ENCODE measurements at regions not wholly inside any gene's neighbourhood (a gene's known extent, or its start where the extent isn't known, plus 50 kb on each side); places are given as distances from the start of the nearest gene placed in this dataset.

- intact Hi-C loops (cut with micrococcal nuclease; ENCODE audit: unreplicated experiment) = no loop called here
- no peak overlapping the region for H3K4me3 Mint-ChIP-seq (ENCODE audit: low read depth, unreplicated experiment)
- no TSS peak for BruUV-seq (replicated peaks)
- H3K9me3 Mint-ChIP-seq (ENCODE audit: low read depth, unreplicated experiment) = no peaks in the 10 kb centered on the region
- no peaks in the 10 kb centered on the region for H3K27me3 Mint-ChIP-seq (ENCODE audit: unreplicated experiment)
- H3K4me1 Mint-ChIP-seq (ENCODE audit: low read depth, unreplicated experiment) = no peaks in the 10 kb centered on the region
- CTCF ChIA-PET = interaction anchor here (0.6 kb wide), 1 partner anchor 968 kb away, joined by 4 read pairs; no protein-coding TSS in a partner anchor
- TF ChIP-seq CTCF (IDR thresholded peaks at IDR 0.05; ENCODE audit: unreplicated experiment) = no peak
- H3K36me3 Mint-ChIP-seq (ENCODE audit: insufficient read depth, unreplicated experiment) = no peaks in the 10 kb centered on the region
- H3K27ac Mint-ChIP-seq (ENCODE audit: unreplicated experiment) = no peak overlapping the region
- no peak for DNase-seq
These were observed 443.4 kb upstream of the CDIN1 start for GRCh38 chr15:36136049-36136448.

GRCh38 chr15:36152936-36153335 lies 426.5 kb upstream of the CDIN1 start:
- no peak overlapping the region for H3K4me3 Mint-ChIP-seq (ENCODE audit: low read depth, unreplicated experiment)

GRCh38 chr15:36156879-36157427 lies 422.5 kb upstream of the CDIN1 start:
- no peak overlapping the region for H3K4me3 Mint-ChIP-seq (ENCODE audit: low read depth, unreplicated experiment)
- H3K4me1 Mint-ChIP-seq (ENCODE audit: low read depth, unreplicated experiment) = no peaks in the 10 kb centered on the region
- H3K9me3 Mint-ChIP-seq (ENCODE audit: low read depth, unreplicated experiment) = no peaks in the 10 kb centered on the region
- no peak for DNase-seq
- intact Hi-C loops (cut with micrococcal nuclease; ENCODE audit: unreplicated experiment) = no loop called here
- H3K27ac Mint-ChIP-seq (ENCODE audit: unreplicated experiment) = no peak overlapping the region
- CTCF ChIA-PET = no interaction called here
- BruUV-seq (replicated peaks) = no TSS peak
- TF ChIP-seq CTCF (IDR thresholded peaks at IDR 0.05; ENCODE audit: unreplicated experiment) = no peak
- H3K36me3 Mint-ChIP-seq (ENCODE audit: insufficient read depth, unreplicated experiment) = no peaks in the 10 kb centered on the region
- H3K27me3 Mint-ChIP-seq (ENCODE audit: unreplicated experiment) = no peaks in the 10 kb centered on the region

More at GRCh38 chr15:36152936-36153335, 426.5 kb upstream of the CDIN1 start:
- BruUV-seq (replicated peaks) = no TSS peak
- no peaks in the 10 kb centered on the region for H3K9me3 Mint-ChIP-seq (ENCODE audit: low read depth, unreplicated experiment)
- no peak for TF ChIP-seq CTCF (IDR thresholded peaks at IDR 0.05; ENCODE audit: unreplicated experiment)
- DNase-seq = no peak
- no peaks in the 10 kb centered on the region for H3K4me1 Mint-ChIP-seq (ENCODE audit: low read depth, unreplicated experiment)
- no peaks in the 10 kb centered on the region for H3K36me3 Mint-ChIP-seq (ENCODE audit: insufficient read depth, unreplicated experiment)
- CTCF ChIA-PET = no interaction called here
- intact Hi-C loops (cut with micrococcal nuclease; ENCODE audit: unreplicated experiment) = no loop called here
- no peak overlapping the region for H3K27ac Mint-ChIP-seq (ENCODE audit: unreplicated experiment)
- no peaks in the 10 kb centered on the region for H3K27me3 Mint-ChIP-seq (ENCODE audit: unreplicated experiment)

GRCh38 chr15:36160351-36160750 lies 419.1 kb upstream of the CDIN1 start:
- TF ChIP-seq CTCF (IDR thresholded peaks at IDR 0.05; ENCODE audit: unreplicated experiment) = no peak
- no peaks in the 10 kb centered on the region for H3K9me3 Mint-ChIP-seq (ENCODE audit: low read depth, unreplicated experiment)
- H3K36me3 Mint-ChIP-seq (ENCODE audit: insufficient read depth, unreplicated experiment) = no peaks in the 10 kb centered on the region
- no TSS peak for BruUV-seq (replicated peaks)
- DNase-seq = no peak
- no peak overlapping the region for H3K27ac Mint-ChIP-seq (ENCODE audit: unreplicated experiment)
- intact Hi-C loops (cut with micrococcal nuclease; ENCODE audit: unreplicated experiment) = no loop called here
- H3K4me3 Mint-ChIP-seq (ENCODE audit: low read depth, unreplicated experiment) = no peak overlapping the region
- no peaks in the 10 kb centered on the region for H3K27me3 Mint-ChIP-seq (ENCODE audit: unreplicated experiment)
- CTCF ChIA-PET = no interaction called here
- H3K4me1 Mint-ChIP-seq (ENCODE audit: low read depth, unreplicated experiment) = no peaks in the 10 kb centered on the region

Data from Calu3 (cell line).